NCI-H1105 treated with DMSO at 0.1 percent for 48 hours (cell line): ENCODE measurements at regions not wholly inside any gene's neighbourhood (a gene's known extent, or its start where the extent isn't known, plus 50 kb on each side); places are given as distances from the start of the nearest gene placed in this dataset.
"Not testable (repeated sequence)": the region's sequence is repeated elsewhere in the genome, so short reads cannot be mapped to it uniquely, and the experiment has no call there.

Experiments used
- DNase-seq: peaks from one replicate; lab custom pipeline; 2025; lab: John Stamatoyannopoulos, UW

- DNase-seq: no peak
These were observed 116.0 kb upstream of the LRPAP1 start for GRCh38 chr4:3648195-3648594.

DNA sequence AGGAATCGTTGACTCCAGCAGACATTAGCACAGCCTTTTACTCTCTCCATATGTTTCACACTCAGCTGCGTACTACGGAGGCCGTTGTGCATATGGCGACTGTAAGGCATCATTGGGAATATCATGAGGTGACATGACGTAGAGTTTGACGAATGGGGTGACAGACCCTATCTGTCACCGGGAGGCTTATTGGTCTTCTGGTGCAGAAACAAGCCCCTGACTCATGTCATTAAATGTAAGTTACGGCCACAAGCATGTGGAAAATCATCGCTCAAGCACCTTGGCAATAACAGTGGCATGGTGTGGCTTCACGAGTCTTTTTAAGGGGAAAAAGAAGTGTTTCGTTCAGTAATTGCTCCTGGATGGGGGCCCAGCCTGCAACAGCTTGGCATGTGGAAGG is 115.2 kb upstream of the LRPAP1 start:
- no peak for DNase-seq

GRCh38 chr4:3645711-3646679 is 113.8 kb upstream of the LRPAP1 start:
- DNase-seq: no peak

DNA sequence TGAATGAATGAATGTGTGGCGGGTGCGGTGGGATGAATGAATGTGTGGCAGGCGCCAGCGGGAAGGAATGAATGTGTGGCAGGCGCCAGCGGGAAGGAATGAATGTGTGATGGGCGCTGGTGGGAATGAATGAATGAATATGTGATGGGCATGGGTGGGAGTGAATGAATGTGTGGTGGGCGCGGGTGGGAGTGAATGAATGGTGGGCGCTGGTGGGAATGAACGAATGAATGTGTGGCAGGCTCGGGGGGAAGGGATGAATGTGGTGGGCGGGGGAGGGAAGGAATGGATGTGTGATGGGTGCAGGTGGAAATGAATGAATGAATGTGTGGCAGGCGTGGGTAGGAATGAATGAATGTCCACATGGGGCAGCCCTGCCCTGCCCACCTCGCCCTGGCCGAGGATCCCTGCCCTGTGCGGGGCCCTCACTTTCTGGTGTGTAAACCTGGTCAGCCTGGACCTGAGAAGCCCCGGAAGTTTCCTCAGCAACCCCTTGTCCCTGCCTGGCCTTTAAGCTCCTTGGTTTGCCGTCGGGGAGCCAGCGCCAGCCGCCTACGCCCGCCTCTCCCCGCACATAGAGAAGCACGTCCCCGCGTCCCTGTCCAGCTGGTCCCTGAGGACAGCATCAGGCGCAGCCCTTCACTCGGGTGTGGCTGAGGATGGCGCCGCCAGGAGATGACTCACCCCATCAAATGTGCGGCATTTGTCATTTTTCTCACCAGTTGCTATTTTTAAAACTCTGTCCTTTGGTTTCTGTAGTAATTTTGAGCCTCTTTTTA is 112.8 kb upstream of the LRPAP1 start:
- no peak for DNase-seq

- no peak for DNase-seq
These were observed 111.6 kb upstream of the LRPAP1 start for GRCh38 chr4:3643518-3644433.

GRCh38 chr4:3642806-3643517 is 110.7 kb upstream of the LRPAP1 start:
- no peak for DNase-seq

GRCh38 chr4:3642056-3642630 is 109.9 kb upstream of the LRPAP1 start:
- no peak for DNase-seq

GRCh38 chr4:3641501-3641900 is 109.3 kb upstream of the LRPAP1 start:
- DNase-seq: no peak

GRCh38 chr4:3640587-3640962 is 108.4 kb upstream of the LRPAP1 start:
- no peak for DNase-seq

GRCh38 chr4:3639613-3640586 is 107.7 kb upstream of the LRPAP1 start:
- no peak for DNase-seq

DNA sequence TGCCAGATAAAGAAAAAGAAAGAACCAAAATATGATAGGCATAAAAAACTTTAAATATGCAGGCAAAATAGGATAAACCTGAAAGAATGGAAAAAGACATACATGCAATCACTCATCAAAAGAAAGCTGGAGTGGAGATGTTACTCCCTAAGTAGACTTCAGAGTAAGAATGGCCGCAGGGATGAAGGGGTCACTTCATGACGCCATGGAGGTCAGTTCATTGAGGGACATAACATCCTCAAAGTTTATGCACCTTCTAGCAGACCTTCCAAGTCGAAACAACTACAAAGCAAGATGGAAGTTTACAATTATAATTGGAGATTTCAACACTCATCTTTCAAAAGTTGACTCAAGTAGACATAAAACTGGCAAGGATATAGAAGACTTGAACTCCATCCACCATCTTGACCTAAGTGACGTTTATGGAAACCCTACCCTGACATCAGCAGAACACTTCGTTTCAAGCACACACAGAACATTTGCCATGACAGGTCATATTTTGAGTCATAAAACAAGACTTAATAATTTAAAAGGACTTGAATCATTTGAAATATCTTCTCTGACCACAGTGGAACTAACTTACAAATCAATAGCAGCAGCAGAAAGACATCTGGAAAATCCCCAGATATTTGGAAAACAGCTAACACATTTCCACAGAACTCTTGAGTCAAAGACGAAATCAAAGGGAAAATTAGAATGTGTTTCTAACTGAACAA is 106.0 kb upstream of the LRPAP1 start:
- no peak for DNase-seq

DNA sequence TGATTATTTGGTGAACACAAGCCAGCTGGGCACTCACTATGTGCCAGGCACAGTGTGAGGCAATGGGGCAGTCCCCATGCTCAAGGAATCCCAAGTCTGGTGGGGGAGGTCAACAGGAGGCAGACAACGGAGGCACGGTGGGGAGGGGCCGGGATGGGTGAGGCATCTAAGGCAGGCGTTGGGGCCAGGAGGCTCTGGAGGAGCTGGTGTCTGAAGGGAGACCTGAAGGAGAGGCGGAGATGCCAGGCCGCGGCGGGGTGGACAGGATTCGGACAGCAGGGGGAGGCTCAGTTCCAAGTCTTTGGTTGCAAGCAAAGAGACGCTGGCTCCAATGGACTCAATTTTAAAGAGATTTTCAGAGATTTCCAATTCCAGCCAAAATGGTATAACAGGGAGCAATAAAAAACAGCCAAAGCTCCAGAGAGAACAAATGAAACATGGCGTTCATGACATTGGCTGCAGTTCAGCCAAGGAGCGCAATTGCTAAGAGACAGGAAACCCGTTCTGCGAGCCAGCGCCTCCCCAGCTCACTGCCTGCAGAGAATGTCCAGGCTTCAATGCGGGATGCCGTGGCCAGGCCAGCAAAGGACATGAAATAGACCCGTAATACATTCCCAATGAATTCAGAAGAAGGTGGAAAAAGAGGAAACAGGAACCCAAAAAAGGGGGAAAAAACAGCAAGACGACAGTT is 105.2 kb upstream of the LRPAP1 start:
- no peak for DNase-seq

GRCh38 chr4:3636646-3637320 is 104.6 kb upstream of the LRPAP1 start:
- no peak for DNase-seq

- DNase-seq: not testable (repeated sequence)
These were observed 103.8 kb upstream of the LRPAP1 start for GRCh38 chr4:3636020-3636419.

- no peak for DNase-seq
These were observed 102.9 kb upstream of the LRPAP1 start for GRCh38 chr4:3634894-3635820.

GRCh38 chr4:3634281-3634857 is 102.1 kb upstream of the LRPAP1 start:
- DNase-seq: no peak
